ENCODE measurements at regions not wholly inside any gene's neighbourhood (a gene's known extent, or its start where the extent isn't known, plus 50 kb on each side); places are given as distances from the start of the nearest gene placed in this dataset.
"Not testable (repeated sequence)": the region's sequence is repeated elsewhere in the genome, so short reads cannot be mapped to it uniquely, and the experiment has no call there.

DNA sequence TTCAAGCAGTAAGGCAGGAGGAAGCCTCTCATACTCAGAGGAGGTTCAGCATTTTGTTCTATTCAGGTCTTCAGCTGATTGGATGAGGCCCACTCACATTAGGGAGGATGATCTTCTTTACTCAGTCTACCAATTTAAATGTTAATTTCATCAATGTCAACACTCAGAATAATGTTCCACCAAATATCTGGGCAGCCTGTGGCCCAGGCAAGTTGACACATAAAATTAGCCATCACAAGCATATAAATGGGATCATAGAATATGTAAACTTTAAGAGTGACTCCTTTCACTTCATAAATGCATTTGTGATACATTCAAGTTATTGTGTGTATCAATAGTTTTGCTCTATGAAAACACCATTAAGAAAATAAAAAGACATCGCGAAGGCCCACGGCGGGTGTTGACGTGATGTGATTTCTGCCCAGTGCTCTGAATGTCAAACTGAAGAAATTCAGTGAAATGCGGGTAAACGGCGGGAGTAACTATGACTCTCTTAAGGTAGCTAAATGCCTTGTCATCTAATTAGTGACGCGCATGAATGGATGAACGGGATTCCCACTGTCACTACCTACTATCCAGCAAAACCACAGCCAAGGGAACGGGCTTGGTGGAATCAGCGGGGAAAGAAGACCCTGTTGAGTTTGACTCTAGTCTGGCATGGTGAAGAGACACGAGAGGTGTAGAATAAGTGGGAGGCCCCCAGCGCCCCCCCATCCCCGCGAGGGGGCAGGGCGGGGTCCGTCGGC is 536.1 kb upstream of the AUTS2 start:
- DNase-seq: no peak

DNA sequence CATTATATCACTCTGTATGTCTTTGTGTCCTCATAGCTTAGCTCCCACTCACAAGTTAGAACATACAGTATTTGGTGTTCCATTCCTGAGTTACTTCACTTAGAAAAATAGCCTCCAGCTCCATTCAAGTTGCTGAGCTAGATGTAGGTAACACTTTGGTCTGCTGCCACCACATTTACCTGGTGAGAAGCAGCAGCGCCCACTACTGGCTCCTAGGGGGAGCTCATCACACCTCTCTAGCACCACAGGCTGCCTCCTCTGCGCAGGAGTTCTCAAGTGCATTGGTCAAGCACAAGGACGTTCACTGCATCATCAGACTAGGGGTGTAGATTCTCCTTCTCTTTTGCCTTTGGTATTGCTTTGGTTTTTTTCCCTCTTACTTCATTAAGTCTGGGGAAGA is 530.9 kb upstream of the AUTS2 start:
- DNase-seq: no peak

DNA sequence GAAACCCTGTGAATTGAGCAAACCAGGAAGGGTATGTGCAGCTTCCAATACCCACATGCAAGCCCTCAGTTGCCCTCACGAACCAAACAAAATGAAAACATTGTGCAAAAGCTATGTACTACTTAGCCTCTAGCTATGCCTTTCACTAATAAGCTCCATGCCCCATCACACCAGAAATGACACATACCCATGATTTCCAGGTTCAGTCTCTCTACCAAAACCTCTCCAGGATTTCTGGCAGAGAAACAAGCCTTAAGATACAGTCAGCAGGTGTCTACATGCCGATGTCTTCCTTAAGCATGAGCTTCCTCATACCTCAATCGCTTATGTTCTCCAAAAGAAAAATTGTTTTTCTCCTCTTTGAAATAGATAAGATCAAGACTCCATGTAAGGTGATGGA is 527.8 kb upstream of the AUTS2 start:
- no peak for DNase-seq

DNA sequence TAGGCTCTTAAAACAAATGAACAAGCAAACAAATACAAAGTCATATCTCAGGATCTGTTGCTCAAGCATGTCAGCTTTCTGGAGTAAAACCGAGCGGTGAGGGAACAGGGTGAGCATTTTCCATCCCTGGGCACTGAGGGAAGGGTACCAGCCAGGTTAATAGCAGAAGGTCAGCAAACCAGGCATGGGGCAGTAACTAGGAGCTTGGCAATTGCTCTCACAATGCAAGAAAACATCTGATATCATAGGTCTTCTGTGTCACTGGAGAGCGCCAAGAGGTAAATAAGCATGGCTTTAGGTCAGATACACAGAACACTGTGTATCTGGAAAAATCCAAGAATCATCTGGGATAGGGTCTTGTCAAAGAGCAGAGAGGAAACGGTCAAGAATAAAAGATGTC is 521.7 kb upstream of the AUTS2 start:
- no peak for DNase-seq

DNA sequence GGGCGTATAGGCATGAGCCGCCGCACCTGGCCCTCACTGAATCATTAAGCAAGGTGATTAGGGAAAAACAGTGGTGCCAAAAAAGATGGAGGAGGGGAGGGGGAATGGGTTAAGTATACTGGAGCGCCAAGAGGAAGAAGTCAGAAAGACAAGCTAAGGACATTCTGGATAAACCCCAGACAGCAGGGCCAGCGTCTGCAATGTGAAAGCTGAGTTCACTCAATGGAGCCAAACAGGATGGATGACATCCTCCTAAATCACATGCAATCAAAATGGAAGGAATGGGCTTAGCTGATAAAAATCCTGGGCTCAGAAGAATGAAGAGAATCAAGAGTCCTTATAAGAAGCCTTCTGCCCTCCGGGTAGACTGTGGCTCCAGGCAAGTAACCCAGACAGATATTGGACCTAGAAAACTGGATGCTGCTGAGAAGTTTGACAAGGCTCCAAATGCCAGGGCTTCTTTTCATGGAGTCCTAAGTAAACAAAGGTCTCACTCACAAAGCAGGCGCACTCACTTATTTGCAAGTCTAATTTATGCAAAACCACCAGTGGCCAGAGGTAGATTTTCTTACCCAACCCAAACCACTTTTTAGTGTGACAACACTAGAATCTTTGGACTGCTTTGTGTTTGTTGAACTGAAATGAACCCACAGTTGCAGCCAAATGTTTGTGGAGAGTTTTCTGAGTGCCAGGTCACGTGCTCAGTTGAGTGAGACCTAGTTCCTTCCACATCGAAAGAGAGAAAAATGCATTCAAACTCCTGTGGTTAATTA is 519.1 kb upstream of the AUTS2 start:
- no peak for DNase-seq

DNA sequence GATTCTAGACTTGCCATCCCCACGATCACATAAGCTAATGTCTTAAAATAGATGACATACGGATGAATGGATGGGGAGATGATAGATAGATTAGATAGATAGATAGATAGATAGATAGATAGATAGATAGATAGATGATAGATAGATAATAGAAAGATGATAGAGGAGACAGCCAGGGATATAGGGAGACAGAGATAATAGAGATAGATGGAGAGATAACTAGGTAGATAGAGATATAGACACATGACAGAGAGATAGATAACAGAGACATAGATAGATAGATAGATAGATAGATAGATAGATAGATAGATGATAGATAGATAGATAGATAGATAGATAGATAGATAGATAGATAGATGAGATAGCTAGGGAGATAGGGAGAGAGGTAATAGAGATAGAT is 511.0 kb upstream of the AUTS2 start:
- not testable (repeated sequence) for DNase-seq

DNA sequence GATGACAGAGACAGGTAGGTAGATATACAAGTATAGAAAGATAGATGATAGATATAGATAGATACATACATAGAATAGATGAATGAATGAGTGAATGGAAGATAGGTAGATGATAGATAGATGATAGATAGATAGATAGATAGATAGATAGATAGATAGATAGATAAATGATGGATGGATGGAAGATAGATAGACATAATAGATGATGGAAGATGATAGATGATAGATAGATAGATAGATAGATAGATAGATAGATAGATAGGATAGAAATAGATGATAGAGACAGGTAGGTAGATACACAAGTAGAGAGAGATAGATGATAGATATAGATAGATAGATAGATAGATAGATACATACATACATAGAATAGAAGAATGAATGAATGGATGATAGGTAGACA is 510.1 kb upstream of the AUTS2 start:
- DNase-seq: no peak

DNA sequence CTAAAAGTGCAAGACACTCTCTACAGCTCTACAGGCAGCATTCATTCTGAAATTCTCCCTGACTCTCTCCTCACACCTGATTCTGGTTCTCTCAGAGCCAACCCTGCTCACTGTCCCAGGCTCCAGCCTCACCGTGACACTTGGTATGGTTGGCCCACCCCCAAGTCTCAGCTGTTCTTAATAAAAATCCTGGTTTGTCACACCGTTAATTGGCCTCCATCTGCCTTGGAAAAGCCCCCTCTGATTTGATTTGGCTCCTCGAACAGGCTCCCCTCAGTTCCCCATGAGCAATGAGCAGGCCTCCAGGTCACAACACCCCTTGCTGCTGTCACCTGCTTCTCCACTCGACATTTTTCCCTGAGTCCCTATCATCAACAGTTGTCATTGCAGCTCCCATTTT is 507.3 kb upstream of the AUTS2 start:
- no peak for DNase-seq

DNA sequence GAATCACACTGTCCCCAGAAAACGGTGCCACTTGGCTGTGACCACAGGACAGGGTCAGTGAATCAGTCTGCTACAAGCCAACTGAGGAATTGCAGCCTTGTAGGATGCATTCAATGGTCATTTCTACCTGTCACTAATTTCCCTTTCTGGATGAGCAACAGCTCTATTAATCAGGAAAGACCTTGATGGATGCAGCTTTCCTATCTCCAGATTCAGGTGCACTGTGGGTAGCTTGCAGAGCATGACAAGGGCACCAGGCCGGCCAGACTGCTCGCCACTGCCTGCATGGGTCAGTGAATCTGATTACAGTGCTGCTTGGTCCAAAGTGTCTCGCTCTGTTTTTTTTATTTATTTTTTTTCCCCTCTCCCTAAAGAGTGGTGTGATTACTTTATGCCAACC is 506.8 kb upstream of the AUTS2 start:
- DNase-seq: no peak

DNA sequence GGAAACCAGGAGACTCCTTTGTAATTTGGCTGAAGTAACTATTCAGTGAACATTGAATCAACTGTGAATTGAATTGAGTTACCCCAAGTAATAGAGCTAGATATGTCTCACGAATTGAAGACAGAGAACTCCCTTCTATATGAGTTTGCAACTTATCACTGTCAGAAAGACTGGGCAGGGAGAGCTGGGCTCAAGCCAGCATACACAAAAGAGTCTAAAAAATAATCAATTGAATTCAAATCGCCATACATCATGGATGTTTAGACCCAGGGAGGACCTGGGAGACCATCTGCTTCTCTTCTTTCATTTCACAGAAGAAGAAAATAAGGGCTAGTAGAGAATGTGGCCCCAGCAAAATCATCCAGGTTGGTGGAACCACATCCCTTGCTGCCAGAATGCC is 503.1 kb upstream of the AUTS2 start:
- DNase-seq: no peak

DNA sequence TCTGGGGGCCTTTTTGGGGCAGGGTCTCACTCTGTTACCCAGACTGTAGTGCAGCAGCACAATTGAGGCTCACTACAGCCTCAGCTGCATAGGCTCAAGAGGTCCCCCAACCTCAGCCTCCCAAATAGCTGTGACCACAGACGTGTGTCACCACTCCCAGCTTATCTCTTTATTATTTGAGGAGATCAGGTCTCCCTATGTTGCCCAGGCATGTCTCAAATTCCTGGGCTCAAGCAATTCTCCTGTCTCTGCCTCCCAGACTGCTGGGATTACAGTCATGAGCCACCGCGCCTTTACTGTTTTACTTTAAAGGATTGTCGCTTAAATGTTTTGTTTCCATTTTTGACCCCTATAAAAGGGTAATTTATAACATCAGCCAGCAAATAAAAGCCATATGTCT is 502.6 kb upstream of the AUTS2 start:
- no peak for DNase-seq

DNA sequence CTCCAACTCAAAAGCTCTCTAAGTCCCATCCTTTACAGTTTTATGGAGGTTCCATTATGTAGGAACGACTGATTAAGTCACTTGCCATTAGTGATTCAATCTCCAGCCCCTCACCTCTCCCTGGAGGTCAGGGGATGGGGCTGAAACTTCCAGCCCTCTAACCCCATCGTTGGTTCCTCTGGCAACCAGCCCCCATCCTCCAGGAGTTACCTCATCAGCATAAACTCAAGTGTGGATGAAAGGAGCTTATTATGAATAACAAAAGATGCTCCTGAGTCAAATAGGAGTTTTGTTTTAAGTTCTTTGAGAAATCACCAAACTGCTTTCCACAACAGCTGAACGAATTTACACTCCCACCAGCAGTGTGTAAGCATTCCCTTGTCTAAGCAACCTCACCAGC is 494.3 kb upstream of the AUTS2 start:
- DNase-seq: no peak

DNA sequence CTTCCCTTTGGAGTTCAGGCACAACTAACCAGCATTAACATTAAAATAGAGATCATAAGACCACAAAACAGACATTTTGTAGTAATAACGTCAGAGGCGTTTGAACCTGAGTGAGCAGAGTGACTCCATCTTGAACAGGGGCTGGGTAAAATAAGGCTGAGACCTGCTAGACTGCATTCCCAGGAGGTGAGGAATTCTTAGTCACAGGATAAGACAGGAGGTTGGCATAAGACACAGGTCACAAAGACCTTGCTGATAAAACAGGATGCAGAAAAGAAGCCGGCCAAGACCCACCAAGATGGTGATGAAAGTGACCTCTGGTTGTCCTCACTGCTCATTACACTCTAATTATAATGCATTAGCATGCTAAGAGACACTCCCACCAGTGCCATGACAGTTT is 493.2 kb upstream of the AUTS2 start:
- no peak for DNase-seq

DNA sequence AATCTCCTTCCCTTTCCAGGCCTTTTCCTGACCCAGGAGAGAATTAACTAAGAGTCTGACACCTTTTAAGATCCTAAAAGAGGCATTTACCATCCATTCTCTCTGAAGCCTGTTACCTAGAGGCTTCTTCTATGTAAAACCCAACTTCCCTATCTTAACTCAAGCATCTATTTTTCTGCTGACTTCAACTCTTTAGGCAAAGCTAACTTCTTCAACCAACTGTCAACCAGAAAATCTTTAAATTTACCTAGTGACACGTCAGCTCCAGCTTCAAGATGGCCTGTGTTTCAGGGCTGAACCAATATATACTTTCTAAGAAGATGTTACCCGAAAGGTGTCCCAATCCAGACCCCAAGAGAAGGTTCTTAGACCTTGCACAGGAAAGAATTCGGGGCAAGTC is 492.3 kb upstream of the AUTS2 start:
- no peak for DNase-seq

DNA sequence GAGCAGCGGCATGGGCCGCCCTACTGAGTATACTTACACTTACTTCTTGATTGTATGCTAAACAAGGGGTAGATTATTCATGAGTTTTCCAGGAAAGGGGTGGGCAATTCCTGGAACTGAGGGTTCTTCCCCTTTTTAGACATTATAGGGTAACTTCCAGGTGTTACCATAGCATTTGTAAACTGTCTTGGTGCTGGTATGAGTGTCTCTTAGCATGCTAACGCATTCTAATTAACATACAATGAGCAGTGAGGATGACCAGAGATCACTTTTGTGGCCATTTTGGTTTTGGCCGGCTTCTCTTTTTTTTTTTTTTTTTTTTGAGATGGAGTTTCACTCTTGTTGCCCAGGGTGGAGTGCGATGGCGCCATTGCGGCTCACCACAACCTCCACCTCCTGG is 491.8 kb upstream of the AUTS2 start:
- DNase-seq: not testable (repeated sequence)

DNA sequence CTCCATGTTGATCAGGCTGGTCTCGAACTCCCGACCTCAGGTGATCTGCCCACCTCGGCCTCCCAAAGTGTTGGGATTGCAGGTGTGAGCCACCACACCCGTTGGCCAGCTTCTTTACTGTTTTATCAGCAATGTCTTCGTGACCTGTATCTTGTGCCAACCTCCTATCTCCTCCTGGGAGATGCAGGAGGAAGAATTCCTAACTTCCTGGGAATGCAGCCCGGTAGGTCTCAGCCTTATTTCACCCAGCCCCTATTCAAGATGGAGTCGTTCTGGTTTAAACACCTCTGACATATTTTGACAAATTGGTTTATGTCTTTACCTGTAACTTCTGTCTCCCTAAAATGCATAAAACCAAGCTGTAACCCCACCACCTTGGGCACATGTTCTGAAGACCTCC is 491.3 kb upstream of the AUTS2 start:
- DNase-seq: not testable (repeated sequence)

DNA sequence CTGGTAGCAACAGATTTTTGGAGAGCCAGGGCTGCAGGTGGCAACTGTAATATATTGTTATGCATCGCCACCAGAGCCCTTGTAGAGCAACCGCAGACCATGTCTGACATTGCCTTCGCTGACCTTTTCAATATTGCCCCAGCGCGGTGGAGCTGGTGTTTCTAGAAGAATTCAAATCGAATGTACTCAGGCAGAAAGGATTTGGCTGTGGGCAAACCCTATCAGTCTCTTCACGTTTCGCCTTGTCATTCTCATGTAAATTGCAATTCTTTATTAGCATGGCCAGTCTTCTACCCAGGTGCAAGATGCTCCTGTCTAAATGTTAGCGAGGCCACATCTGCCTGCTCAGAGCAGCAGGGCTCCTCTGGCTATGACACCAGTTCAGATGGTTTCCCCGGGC is 490.2 kb upstream of the AUTS2 start:
- no peak for DNase-seq

DNA sequence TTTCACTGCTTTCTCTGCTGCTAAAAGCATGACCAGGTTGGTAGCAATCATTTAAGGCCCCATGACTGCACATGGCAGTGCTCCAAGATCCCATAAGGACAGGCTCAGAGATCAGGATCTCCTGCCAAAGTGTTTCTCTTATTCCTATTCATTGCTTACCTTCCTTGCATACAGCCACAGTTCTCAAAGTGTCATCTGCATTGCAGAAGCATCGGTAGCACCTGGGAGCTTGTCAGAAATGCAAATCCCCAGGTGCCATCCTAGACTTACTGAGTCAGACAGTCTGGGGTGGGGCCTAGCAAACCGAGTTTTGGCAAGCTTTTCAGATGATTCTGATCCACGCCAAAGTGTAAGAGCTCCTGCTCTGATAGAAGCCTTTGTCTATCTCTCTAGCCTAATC is 489.0 kb upstream of the AUTS2 start:
- DNase-seq: peak in 1 of 2 experiments; percentile 35

DNA sequence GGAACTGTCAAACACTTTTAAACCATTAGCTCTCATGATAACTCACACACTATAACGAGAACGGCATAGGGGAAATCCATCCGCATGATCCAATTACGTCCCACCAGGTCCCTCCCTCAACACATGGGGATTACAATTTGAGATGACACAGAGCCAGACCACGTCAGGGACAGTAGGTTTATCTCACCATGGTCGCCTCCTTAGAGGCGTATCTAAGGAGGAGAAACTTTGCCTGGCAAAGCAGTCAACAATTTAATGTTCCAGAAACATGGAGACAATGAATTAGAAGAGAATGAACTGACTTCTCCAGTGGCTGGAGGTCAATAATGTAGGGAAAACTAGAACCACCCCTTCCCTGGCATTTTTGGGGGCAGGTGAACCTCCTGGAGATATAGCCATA is 488.4 kb upstream of the AUTS2 start:
- no peak for DNase-seq

DNA sequence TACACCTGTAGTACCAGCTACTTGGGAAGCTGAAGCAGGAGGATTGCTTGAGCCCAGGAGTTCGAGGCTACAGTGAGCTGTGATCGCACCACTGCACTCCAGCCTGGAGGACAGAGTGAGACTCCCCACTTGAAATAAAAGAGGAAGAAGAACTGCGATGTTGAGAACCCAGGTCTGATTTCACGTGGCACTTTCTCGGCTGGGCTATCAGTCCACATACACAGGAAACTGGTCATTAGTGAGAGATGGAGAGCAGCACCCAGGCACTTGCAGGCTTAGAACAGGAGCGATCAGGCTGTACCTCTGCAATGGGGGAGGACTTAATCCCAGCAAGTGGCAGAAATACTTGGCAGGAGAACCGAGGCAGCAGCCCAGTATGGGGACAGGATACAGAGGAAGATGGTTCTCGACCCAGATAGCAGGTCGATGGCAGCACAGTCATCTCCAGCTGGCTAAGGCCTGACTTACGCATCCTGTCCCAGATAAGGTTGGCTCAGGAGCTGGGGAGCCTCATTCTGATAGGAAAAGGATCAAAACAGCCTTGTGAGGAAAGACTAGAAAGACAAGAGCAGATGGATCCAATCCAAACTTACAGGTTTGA is 487.7 kb upstream of the AUTS2 start:
- peak; percentile 63 to 65 for DNase-seq

DNA sequence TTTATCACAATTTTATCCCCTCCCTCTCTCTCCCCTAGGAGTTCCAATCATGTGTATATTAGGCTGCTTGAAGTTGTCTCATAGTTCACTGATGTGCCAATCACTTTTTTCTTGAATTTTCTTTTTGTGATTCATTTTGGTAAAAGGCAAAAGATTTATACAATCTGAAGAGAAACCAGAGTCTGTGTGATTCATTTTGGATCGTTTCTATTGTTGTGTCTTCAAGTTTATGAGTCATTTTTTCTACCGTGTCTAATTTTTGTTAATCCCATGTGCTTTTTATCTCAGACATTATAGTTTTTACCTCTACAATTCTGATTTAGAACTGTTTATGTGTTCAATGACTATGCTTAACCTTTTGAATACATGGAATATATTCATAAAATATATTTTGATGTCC is 483.9 kb upstream of the AUTS2 start:
- DNase-seq: no peak

DNA sequence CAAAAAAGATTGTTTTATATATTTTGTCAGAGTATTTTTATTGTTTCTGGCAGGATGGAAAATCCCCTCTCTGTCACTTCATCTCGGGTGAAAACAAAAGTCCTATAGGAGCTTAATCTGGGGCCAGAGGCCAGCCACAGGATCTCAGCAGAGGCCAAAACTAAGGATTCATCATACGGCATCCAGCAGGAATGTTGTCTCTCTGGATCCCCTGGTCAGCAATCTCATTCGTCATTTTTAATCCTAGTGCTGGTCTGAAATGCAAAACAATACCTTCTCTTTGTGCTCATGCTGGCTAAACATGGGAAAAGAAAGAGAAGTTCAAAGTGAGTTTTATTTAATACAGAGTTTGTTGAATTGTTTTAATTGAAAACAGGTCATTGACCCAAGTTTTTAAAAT is 482.5 kb upstream of the AUTS2 start:
- no peak for DNase-seq

DNA sequence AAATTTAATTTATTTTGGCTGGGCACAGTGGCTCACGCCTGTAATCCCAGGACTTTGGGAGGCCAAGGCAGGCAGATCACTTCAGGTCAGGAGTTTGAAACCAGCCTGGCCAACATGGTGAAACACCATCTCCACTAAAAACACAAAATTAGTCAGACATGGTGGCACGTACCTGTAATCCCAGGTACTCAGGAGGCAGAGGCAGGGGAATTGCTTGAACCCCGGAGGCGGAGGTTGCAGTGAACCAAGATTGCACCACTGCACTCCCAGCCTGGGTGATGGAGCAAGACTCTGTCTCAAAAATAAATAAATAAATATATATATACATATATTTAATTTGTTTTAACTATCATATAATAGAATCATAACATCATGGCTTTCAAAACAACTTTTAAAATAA is 482.1 kb upstream of the AUTS2 start:
- not testable (repeated sequence) for DNase-seq

DNA sequence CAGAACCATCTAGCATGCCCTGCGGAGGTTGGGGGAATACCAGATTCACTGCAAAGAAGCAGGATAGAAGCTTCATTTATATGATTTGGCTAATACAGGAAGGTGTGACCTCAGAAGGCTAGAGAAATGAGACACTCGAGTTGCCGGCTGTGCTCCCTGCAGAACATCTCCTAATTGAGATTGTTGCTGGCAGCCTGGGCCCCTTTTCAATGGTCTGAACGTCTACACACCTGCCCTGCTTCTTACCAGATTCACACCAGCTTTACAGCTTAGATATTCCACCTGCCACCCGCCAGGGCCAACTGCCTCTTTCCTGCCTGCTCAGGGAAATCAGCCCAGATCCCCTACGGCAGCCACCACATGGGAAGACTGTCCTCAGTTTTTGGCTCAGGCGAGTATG is 475.3 kb upstream of the AUTS2 start:
- peak; percentile 28 to 71 for DNase-seq
